ENCODE measurements at regions not wholly inside any gene's neighbourhood (a gene's known extent, or its start where the extent isn't known, plus 50 kb on each side); places are given as distances from the start of the nearest gene placed in this dataset.

GRCh38 chr4:10981576-10981975, 297.0 kb upstream of the CLNK start:
- TF ChIP-seq POLR2A (IDR thresholded peaks at IDR 0.05), result no peak
- no peak for TF ChIP-seq CTCF (IDR thresholded peaks at IDR 0.05)
- no peak for TF ChIP-seq EP300 (IDR thresholded peaks at IDR 0.05)
- TF ChIP-seq POLR2AphosphoS5 (IDR thresholded peaks at IDR 0.05), result no peak

Measured in gastroesophageal sphincter (tissue), 3 donors.